Activated CD4-positive, alpha-beta T cell treated with anti-CD3 and anti-CD28 coated beads, Interleukin-2, amount 10 ng/mL, durations not matched to agents 24 days and 14 days (primary cell): ENCODE measurements at regions not wholly inside any gene's neighbourhood (a gene's known extent, or its start where the extent isn't known, plus 50 kb on each side); places are given as distances from the start of the nearest gene placed in this dataset.
"Not testable (repeated sequence)": the region's sequence is repeated elsewhere in the genome, so short reads cannot be mapped to it uniquely, and the experiment has no call there.

Source experiments
- DNase-seq: peaks from one replicate; pipeline ENCODE4 v3.0.0; 2022
- H3K27ac Mint-ChIP-seq: one replicate; pipeline ENCODE4 v1.8.0; 2022; ENCODE audit warnings: mild to moderate bottlenecking, mixed read lengths
- H3K27me3 Mint-ChIP-seq: one replicate; pipeline ENCODE4 v1.8.0; 2022; ENCODE audit warnings: mixed read lengths
- H3K36me3 Mint-ChIP-seq: one replicate; pipeline ENCODE4 v1.8.0; 2022; ENCODE audit warnings: low read depth, mild to moderate bottlenecking, mixed read lengths
- H3K4me1 Mint-ChIP-seq: one replicate; pipeline ENCODE4 v1.8.0; 2021; ENCODE audit warnings: mixed read lengths
- H3K4me3 Mint-ChIP-seq: one replicate; pipeline ENCODE4 v1.8.0; 2022; ENCODE audit warnings: mild to moderate bottlenecking, moderate library complexity, mixed read lengths
- H3K9me3 Mint-ChIP-seq: one replicate; pipeline ENCODE4 v1.8.0; 2021; ENCODE audit warnings: mixed read lengths
- intact Hi-C: fragments of 100-400 bp; cut with micrococcal nuclease; formaldehyde crosslinking; loops from one replicate; pipeline ENCODE4 v1.15.1; 2023

DNA sequence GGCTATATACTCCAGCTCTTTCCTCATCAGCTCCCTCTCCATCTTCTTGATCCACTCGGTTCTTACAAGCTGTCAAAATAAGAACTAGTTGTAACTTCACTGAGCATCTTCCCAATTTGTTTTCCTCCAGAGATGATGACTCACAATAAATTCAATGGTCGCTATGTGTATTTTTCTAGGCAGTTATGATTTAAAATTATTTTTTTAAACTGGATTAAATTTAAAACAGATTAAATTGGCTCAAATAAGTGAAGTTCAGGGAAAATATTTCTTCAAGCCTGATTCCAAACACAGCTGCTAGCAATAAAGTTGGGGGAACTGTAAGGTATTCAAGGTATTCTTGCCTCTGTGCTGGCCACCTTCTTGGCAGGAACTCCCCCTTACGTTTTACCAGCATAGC is 717.7 kb upstream of the USP15 start:
- H3K4me1 Mint-ChIP-seq: no peaks in the 10 kb centered on the region
- no peak for DNase-seq
- H3K36me3 Mint-ChIP-seq: no peaks in the 10 kb centered on the region
- H3K27ac Mint-ChIP-seq: no peak overlapping the region
- intact Hi-C loops: no loop called here
- no peaks in the 10 kb centered on the region for H3K27me3 Mint-ChIP-seq
- H3K9me3 Mint-ChIP-seq: no peaks in the 10 kb centered on the region
- H3K4me3 Mint-ChIP-seq: no peak overlapping the region

DNA sequence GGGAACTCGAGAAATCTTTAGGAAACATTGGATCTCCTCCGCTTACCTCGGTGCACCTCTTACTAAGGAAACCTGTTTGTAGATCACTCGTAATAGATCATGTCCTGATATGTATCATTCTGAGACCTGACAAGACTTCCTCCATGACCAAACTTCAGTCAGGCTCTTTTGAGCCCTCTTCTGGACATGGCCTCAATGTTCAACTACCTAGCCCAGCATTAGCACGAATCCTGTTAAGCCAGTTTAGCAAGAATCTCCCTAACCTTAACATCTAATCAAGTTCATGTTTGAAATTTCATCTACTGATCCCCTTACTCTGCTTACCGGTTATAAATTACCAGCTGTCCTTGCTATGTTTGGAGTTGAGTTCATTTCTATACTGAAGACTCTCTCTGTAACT is 713.9 kb upstream of the USP15 start:
- H3K9me3 Mint-ChIP-seq: no peaks in the 10 kb centered on the region
- DNase-seq: no peak
- H3K27me3 Mint-ChIP-seq: no peaks in the 10 kb centered on the region
- no peak overlapping the region for H3K27ac Mint-ChIP-seq
- no peaks in the 10 kb centered on the region for H3K4me1 Mint-ChIP-seq
- no peak overlapping the region for H3K4me3 Mint-ChIP-seq
- no peaks in the 10 kb centered on the region for H3K36me3 Mint-ChIP-seq
- intact Hi-C loops: no loop called here

DNA sequence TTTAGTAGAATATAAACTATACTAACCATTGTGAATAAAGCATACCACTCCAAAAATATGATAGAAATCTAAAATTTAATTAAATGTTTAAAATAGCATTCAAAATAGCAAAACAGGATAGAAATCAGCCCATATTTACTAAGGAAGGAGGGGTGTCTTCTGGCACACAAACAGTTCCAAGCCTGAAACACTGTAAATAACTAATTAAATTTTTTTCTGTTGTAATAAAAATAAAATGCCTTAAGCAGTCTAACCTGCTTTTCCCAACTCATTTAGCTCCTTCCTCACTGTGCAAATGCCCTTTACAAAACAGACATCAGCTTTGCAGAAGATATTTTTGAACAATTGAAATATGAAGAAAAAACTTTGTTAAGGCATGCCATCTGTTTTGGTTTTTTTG is 707.1 kb upstream of the USP15 start:
- intact Hi-C loops: no loop called here
- Mint-ChIP-seq H3K27me3 (no peaks in the 10 kb centered on the region), H3K9me3 (no peaks in the 10 kb centered on the region), H3K27ac (no peak overlapping the region), H3K4me1 (no peaks in the 10 kb centered on the region), H3K36me3 (no peaks in the 10 kb centered on the region), H3K4me3 (no peak overlapping the region)
- no peak for DNase-seq

DNA sequence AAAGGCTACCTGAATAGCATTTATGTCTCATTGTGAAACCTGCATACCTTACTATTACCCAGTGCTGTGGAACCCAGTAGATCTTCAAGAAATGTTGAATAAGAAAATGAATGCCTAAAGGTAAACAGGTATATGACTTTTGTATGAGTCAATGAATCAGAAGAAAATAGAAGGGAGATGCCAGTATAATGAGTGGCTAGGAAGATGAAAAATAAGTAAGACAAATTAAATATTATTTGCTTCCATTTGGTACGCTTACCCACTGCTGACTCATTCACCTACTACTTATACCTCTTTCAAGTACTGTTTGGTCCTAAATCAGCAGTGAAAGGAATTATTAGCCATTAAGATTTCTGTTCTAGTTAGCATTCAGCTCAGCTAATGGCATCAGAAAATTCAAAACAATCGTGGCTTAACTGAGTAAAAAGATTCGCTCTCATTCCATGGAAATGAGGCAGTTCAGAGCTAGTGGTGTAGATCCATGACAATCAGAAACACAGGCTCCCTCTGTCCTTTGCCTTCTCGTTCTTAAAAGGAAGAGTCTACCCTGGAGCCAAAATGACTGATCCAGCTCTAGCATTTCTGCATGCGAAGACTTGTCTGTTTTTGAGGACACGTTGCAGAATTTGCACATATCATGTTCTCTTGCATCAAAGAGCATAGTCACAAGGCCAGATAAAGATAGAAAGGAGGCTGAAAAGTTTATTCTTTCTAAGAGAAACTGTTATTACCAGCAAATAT is 705.8 kb upstream of the USP15 start:
- Mint-ChIP-seq H3K9me3 (no peaks in the 10 kb centered on the region), H3K4me1 (no peaks in the 10 kb centered on the region), H3K27ac (no peak overlapping the region), H3K4me3 (no peak overlapping the region), H3K27me3 (no peaks in the 10 kb centered on the region), H3K36me3 (no peaks in the 10 kb centered on the region)
- no peak for DNase-seq
- intact Hi-C loops: no loop called here

DNA sequence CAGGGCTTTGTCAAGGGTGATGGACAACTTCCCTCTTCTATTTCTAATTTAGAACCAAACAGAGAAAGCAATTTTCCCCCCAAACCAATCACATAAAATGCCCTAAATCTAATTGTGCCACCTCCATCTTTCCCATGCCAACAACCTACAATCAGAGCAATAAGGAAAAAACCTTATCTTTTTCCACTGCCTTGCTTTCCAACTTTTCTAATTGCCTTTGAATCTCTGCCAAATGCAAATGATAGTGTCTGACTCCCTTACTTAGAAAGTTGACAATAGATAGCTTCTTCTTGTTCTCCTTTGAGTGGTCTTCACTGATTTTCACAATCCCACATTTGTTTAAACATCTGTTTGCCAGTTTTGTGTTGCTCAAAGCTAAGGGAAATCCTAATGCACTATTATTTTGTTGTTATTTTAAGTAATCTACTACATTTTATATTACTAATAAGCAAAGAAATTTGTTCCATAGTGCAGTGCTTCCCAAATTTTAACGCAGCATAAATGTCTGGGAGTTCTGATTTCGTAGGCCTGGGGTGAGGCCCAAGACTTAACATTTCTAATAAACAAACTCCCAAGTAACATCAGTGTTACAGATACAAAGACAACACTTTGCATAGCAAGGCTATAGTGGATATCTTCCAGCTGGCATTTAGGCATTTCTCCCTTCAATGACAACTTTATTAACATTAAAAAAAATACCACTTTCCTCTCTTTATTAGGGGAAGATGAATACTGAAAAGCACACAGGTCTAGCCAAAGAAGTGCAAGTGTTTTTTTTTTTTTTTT is 696.3 kb upstream of the USP15 start:
- no peak overlapping the region for H3K27ac Mint-ChIP-seq
- H3K4me3 Mint-ChIP-seq: no peak overlapping the region
- H3K4me1 Mint-ChIP-seq: no peaks in the 10 kb centered on the region
- intact Hi-C loops: no loop called here
- H3K9me3 Mint-ChIP-seq: no peaks in the 10 kb centered on the region
- no peaks in the 10 kb centered on the region for H3K36me3 Mint-ChIP-seq
- no peaks in the 10 kb centered on the region for H3K27me3 Mint-ChIP-seq
- no peak for DNase-seq

DNA sequence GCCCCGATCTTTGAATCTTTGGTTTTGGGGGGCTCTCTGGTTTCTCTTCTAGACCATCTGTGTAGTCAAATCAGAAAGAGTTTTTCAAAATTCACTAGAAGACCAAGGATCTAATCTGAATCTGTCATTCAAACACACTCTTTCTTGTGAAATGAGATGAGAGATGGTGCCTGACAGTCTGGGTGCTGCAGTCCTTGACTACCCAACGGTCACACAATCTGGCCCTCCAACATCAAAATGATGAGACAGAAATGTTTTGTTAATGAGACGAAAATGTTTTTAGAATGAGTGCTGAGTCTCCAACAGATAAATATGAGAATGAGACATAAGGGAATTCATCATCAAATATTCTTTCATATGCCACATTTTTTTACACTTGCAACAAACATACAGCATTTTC is 695.7 kb upstream of the USP15 start:
- no peak overlapping the region for H3K27ac Mint-ChIP-seq
- H3K9me3 Mint-ChIP-seq: no peaks in the 10 kb centered on the region
- DNase-seq: no peak
- H3K36me3 Mint-ChIP-seq: no peaks in the 10 kb centered on the region
- H3K27me3 Mint-ChIP-seq: no peaks in the 10 kb centered on the region
- no peak overlapping the region for H3K4me3 Mint-ChIP-seq
- H3K4me1 Mint-ChIP-seq: no peaks in the 10 kb centered on the region
- intact Hi-C loops: no loop called here

DNA sequence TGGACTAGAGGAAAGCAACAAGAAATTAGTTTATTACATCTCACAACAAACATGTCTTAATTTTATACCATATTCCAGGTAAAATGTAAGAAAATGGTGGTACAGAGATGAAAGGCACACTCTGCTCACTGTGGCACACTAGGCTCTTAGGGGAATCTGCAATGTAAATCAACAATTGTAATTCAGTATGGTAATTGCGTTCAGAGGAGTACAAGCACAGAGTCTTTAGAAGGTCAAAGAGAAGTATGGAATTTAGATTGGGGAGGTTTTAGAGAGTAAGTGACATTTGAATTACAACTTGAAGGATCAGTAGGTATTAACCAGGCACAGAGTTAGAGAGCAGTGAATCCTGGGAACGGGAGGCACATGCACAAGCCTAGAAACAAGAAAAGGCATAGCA is 694.0 kb upstream of the USP15 start:
- H3K36me3 Mint-ChIP-seq: no peaks in the 10 kb centered on the region
- H3K27me3 Mint-ChIP-seq: no peaks in the 10 kb centered on the region
- H3K9me3 Mint-ChIP-seq: no peaks in the 10 kb centered on the region
- H3K4me3 Mint-ChIP-seq: no peak overlapping the region
- intact Hi-C loops: no loop called here
- DNase-seq: no peak
- no peak overlapping the region for H3K27ac Mint-ChIP-seq
- H3K4me1 Mint-ChIP-seq: no peaks in the 10 kb centered on the region

DNA sequence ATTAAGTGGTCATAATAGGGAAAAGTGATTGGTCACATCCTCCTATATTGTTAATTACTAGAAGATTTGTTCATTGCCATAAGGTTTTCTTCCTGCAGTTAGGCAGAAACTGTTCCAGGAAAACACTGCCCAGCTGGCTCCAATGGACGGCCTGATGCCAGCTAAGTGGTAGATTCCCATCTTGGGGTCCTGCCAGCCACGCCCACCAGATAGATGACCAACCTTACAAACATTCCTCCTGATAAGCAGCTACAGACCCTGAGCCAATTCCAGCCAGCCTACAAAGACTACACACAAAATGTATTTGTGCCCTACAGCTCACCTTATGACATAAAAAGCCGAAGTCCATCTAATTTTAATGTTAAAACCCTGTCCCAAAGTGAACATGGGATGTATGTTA is 685.9 kb upstream of the USP15 start:
- Mint-ChIP-seq H3K27ac (no peak overlapping the region), H3K27me3 (no peaks in the 10 kb centered on the region), H3K4me3 (no peak overlapping the region), H3K4me1 (no peaks in the 10 kb centered on the region), H3K9me3 (no peaks in the 10 kb centered on the region), H3K36me3 (no peaks in the 10 kb centered on the region)
- intact Hi-C loops: no loop called here
- DNase-seq: no peak

DNA sequence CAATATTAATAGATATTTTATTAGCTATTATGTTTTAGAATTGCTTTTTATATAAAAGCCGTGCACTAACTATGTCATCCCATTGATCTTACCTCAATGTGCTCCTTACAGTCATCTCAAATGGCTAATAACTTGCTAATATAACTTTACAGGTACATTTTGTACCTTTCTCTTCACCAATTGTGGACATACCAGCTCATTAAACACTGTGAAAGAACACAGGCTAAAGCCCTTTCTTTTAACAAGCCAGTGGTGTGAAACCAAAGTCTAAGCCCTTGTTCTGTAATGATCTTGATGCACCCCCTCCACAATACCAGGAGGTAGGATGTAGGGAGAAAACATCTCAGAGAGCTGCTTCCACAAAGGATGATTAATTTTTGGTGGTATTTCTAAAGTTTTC is 675.3 kb upstream of the USP15 start:
- no peaks in the 10 kb centered on the region for H3K27me3 Mint-ChIP-seq
- no peak for DNase-seq
- H3K36me3 Mint-ChIP-seq: no peaks in the 10 kb centered on the region
- H3K9me3 Mint-ChIP-seq: peaks cover 14% of the 10 kb centered on the region
- H3K4me3 Mint-ChIP-seq: no peak overlapping the region
- no peak overlapping the region for H3K27ac Mint-ChIP-seq
- intact Hi-C loops: no loop called here
- H3K4me1 Mint-ChIP-seq: no peaks in the 10 kb centered on the region

DNA sequence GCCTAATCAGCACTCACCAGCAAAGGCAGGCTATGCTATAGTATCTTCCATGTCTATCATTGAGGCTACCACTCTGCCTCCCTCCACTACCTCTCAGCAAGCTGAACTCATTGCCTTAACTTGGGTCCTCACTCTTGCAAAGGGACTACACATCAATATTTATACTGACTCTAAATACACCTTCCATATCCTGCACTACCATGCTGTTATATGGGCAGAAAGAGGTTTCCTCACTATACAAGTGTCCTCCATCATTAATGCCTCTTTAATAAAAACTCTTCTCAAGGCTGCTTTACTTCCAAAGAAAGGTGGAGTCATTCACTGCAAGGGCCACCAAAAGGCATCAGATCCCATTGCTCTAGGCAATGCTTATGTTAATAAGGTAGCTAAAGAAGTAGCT is 669.3 kb upstream of the USP15 start:
- peaks cover 40% of the 10 kb centered on the region for H3K9me3 Mint-ChIP-seq

DNA sequence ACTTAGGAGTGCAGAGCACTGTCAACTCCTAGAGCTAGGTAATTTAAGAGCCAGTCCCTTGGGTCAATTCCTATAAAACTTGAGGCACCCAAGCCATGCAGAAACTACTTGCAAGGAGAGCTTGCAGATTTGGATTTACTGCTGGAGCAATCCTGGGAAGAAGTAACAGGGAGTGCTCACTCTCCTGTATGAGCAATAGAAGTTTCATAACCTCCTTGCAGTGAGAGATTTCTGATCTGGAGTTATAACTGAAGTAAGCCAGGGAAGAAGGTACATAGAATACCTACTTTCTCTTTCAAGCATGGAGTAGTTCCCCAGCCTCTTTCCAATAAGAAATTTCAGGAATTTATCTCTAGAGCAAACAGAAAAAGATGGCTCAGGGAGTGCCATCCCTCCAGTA is 650.1 kb upstream of the USP15 start:
- no peak for DNase-seq
- Mint-ChIP-seq H3K4me3 (no peak overlapping the region), H3K27ac (no peak overlapping the region), H3K4me1 (no peaks in the 10 kb centered on the region), H3K36me3 (no peaks in the 10 kb centered on the region), H3K9me3 (no peaks in the 10 kb centered on the region), H3K27me3 (no peaks in the 10 kb centered on the region)
- intact Hi-C loops: no loop called here

More for the DNA sequence above, 669.3 kb upstream of the USP15 start:
- intact Hi-C loops, H3K4me1 Mint-ChIP-seq, H3K27ac Mint-ChIP-seq, H3K27me3 Mint-ChIP-seq, DNase-seq, H3K36me3 Mint-ChIP-seq, H3K4me3 Mint-ChIP-seq: not testable (repeated sequence)

DNA sequence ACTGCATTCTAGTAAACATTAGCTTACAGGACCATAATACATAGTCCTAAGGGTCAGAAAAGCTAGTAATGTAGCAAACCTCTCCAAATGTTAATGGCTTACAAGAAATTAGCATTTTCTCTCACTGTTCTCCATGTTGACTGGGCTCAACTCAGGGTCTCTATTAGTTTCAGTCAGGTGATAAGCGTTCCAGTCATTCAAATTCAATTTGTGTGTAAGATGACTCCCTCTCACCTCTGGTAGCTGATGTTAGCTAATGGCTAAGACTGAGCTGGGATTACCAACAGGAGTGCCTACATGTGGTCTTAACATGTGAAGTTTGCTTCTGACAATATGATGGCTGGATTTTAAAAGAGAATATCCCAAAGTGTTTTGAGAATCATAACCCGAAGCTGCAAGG is 630.5 kb upstream of the USP15 start:
- no peak for DNase-seq
- intact Hi-C loops: no loop called here

DNA sequence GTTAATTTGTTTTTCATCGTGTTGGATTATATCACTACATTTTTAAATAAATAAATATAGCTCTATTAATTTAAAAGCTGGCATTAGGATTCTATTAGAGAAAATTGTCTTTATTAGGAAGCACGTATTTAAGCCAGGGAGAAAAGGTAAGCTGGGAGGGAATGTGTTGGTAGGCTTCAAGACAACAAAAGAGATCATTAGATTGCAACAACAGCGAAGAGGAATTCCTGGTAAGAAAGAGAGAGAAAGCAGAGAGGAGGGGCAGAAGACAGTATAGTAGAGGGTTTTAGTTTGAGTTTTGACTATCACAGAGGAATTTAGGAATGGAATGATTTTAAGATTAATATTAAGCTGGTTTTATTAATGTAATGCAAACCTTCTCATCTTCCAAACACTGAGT is 613.6 kb upstream of the USP15 start:
- Mint-ChIP-seq H3K4me3 (no peak overlapping the region), H3K27me3 (no peaks in the 10 kb centered on the region), H3K4me1 (no peaks in the 10 kb centered on the region), H3K36me3 (no peaks in the 10 kb centered on the region), H3K9me3 (no peaks in the 10 kb centered on the region), H3K27ac (no peak overlapping the region)
- intact Hi-C loops: no loop called here
- DNase-seq: no peak

More for the DNA sequence above, 630.5 kb upstream of the USP15 start:
- Mint-ChIP-seq H3K27me3 (no peaks in the 10 kb centered on the region), H3K4me1 (no peaks in the 10 kb centered on the region), H3K36me3 (no peaks in the 10 kb centered on the region), H3K4me3 (no peak overlapping the region), H3K9me3 (peaks cover 3% of the 10 kb centered on the region), H3K27ac (no peak overlapping the region)

DNA sequence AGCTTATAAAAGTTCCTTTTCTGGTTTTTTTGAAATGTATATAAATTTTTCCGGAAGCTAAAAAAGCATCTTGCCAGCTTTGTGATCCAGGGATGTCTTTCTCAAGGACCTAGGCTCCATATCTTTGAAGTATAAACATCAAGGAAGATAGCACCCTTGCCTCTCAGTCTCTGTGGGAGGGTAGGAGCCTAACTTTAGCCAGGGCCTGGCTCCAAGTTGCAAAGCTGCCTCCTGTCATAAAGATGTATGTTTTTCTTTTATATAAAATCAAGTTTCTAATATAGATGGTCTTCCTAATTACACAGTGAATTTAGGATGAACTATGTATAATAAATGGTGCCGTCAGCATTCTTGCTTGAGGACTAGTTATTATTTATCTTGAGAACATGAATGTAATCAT is 612.6 kb upstream of the USP15 start:
- Mint-ChIP-seq H3K36me3 (no peaks in the 10 kb centered on the region), H3K9me3 (no peaks in the 10 kb centered on the region), H3K4me3 (no peak overlapping the region), H3K27ac (no peak overlapping the region), H3K27me3 (no peaks in the 10 kb centered on the region), H3K4me1 (no peaks in the 10 kb centered on the region)
- no peak for DNase-seq
- intact Hi-C loops: no loop called here

DNA sequence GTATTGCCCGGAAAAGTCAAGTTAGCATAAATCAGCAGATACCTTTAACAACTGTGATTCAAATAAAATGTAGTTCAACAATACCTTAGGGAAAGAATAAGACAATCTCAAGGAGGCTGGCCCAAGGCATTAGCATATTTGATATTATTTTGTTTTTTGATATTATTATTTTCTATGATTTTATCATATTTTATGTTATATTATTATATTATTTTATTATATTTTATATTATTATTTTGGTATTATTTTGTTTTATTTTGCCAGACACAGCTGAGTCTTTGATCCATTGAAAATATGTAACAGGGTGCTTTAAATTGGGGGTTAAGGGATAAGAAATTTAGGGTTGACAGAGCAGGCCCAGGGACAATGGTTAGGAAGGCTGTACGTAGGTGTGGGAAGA is 607.9 kb upstream of the USP15 start:
- no peak overlapping the region for H3K4me3 Mint-ChIP-seq
- intact Hi-C loops: no loop called here
- H3K27ac Mint-ChIP-seq: no peak overlapping the region
- no peaks in the 10 kb centered on the region for H3K36me3 Mint-ChIP-seq
- H3K27me3 Mint-ChIP-seq: no peaks in the 10 kb centered on the region
- H3K4me1 Mint-ChIP-seq: no peaks in the 10 kb centered on the region
- no peaks in the 10 kb centered on the region for H3K9me3 Mint-ChIP-seq
- DNase-seq: no peak
